SW 1271 (cell line): ENCODE measurements at regions not wholly inside any gene's neighbourhood (a gene's known extent, or its start where the extent isn't known, plus 50 kb on each side); places are given as distances from the start of the nearest gene placed in this dataset.
"Not testable (repeated sequence)": the region's sequence is repeated elsewhere in the genome, so short reads cannot be mapped to it uniquely, and the experiment has no call there.

Experiments used
- DNase-seq, 2 experiments: peaks; one replicate each; lab custom pipeline; 2025; lab: John Stamatoyannopoulos, UW

GRCh38 chr1:94362466-94363058 is 55.6 kb upstream of the ABCD3 start:
- DNase-seq: no peak

GRCh38 chr1:94358630-94359599 is 59.3 kb upstream of the ABCD3 start:
- no peak for DNase-seq

- no peak for DNase-seq
Measured at GRCh38 chr1:94357661-94358060, 60.5 kb upstream of the ABCD3 start.

- no peak for DNase-seq
Measured at GRCh38 chr1:94355485-94355980, 62.7 kb upstream of the ABCD3 start.

GRCh38 chr1:94351481-94351880 is 66.7 kb upstream of the ABCD3 start:
- no peak for DNase-seq

GRCh38 chr1:94350350-94350924 is 67.8 kb upstream of the ABCD3 start:
- no peak for DNase-seq

- no peak for DNase-seq
Measured at GRCh38 chr1:94349853-94350252, 68.3 kb upstream of the ABCD3 start.

- not testable (repeated sequence) for DNase-seq
Measured at GRCh38 chr1:94348386-94348785, 69.8 kb upstream of the ABCD3 start.

GRCh38 chr1:94345148-94345721 is 73.0 kb upstream of the ABCD3 start:
- DNase-seq: no peak

- no peak for DNase-seq
Measured at GRCh38 chr1:94342416-94342815, 75.8 kb upstream of the ABCD3 start.

GRCh38 chr1:94339206-94339927 is 78.8 kb upstream of the ABCD3 start:
- no peak for DNase-seq

- DNase-seq: no peak
Measured at GRCh38 chr1:94336991-94337390, 81.2 kb upstream of the ABCD3 start.

GRCh38 chr1:94335950-94336349 is 82.2 kb upstream of the ABCD3 start:
- DNase-seq: peak; percentile 56 to 84

- DNase-seq: no peak
Measured at GRCh38 chr1:94335447-94335846, 82.7 kb upstream of the ABCD3 start.

GRCh38 chr1:94334764-94335163 is 83.4 kb upstream of the ABCD3 start:
- DNase-seq: no peak

GRCh38 chr1:94332952-94333351 is 85.2 kb upstream of the ABCD3 start:
- no peak for DNase-seq

- DNase-seq: no peak
Measured at GRCh38 chr1:94332516-94332915, 85.7 kb upstream of the ABCD3 start.

GRCh38 chr1:94329986-94330385 is 88.2 kb upstream of the ABCD3 start:
- DNase-seq: peak; percentile 8 to 60

- no peak for DNase-seq
Measured at GRCh38 chr1:94329276-94329675, 88.9 kb upstream of the ABCD3 start.

GRCh38 chr1:94327001-94327690 is 89.8 kb upstream of the ARHGAP29 start:
- DNase-seq: no peak

- peak in 1 of 2 experiments; percentile 58 for DNase-seq
Measured at GRCh38 chr1:94326329-94326728, 88.9 kb upstream of the ARHGAP29 start.
